ENCODE measurements at regions not wholly inside any gene's neighbourhood (a gene's known extent, or its start where the extent isn't known, plus 50 kb on each side); places are given as distances from the start of the nearest gene placed in this dataset.

- peak; percentile 93 to 96 for DNase-seq
- H3K4me1 ChIP-seq = peaks cover 45% of the 10 kb centered on the region
- no peaks in the 10 kb centered on the region for H3K9me3 ChIP-seq (replicated peaks)
- no peaks in the 10 kb centered on the region for H3K27me3 ChIP-seq
- H3K27ac ChIP-seq = peak overlapping the region; percentile 56
- H3K36me3 ChIP-seq = no peaks in the 10 kb centered on the region
- no peak overlapping the region for H3K4me3 ChIP-seq
Observed at GRCh38 chr2:120880381-120880780, 144.7 kb downstream of the GLI2 start.

GRCh38 chr2:120881981-120882788 lies 146.5 kb downstream of the GLI2 start:
- Histone ChIP-seq H3K36me3 (no peaks in the 10 kb centered on the region), H3K4me1 (peaks cover 51% of the 10 kb centered on the region), H3K27ac (no peak overlapping the region), H3K9me3 (replicated peaks) (no peaks in the 10 kb centered on the region), H3K27me3 (no peaks in the 10 kb centered on the region), H3K4me3 (no peak overlapping the region)
- no peak for DNase-seq

DNA sequence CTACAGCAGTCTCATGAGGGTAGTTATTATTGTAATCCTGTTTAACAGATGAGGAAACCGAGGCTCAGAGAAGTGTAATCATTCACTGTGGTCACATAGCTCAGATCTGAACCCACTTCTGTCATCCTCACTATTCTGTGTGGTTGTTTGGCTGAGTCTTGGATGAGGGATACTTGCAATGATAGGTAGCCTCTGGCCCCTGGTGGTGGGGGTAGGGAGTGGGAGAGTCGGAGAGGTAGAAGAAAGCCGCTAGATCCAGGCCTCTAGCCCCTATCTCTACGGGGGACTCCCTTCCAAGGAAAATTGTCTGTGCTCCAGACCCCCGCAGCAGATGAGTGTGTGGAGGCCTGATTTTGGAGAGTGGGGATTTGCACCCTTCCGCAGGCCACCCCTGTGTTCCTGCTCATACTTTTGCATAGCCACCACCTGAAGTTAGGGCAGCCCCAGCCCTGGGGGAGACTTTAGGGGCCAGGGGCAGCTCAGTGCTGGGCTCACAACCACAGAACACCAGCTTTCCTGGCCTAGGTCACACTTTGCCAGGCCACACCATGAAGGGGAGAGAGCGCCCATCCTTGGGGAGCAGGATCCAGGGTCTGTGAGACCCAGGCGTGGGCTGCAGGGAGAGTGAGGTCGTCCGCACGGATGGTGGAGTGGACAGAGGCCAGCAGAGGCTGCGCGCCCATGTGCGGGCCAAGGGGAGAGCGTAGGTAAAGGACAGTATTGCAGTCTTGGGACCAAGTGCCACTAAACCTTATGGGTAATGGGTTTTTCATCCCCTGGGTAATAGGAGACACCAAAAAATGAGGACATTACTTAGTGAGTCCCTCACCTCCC lies 148.2 kb downstream of the GLI2 start:
- no peak overlapping the region for H3K4me3 ChIP-seq
- no peaks in the 10 kb centered on the region for H3K27me3 ChIP-seq
- H3K27ac ChIP-seq = peak overlapping the region; percentile 55; the same call in 1 of the 2 replicates
- peaks cover 67% of the 10 kb centered on the region for H3K4me1 ChIP-seq
- DNase-seq = no peak
- no peaks in the 10 kb centered on the region for H3K9me3 ChIP-seq (replicated peaks)
- no peaks in the 10 kb centered on the region for H3K36me3 ChIP-seq

- H3K4me1 ChIP-seq = peaks cover 59% of the 10 kb centered on the region
- H3K27ac ChIP-seq = peak overlapping the region; percentile 55
- DNase-seq = peak; percentile 55 to 78
- no peaks in the 10 kb centered on the region for H3K9me3 ChIP-seq (replicated peaks)
- H3K36me3 ChIP-seq = peaks cover 2% of the 10 kb centered on the region; the same call in 1 of the 2 replicates
- H3K27me3 ChIP-seq = no peaks in the 10 kb centered on the region
- no peak overlapping the region for H3K4me3 ChIP-seq
Observed at GRCh38 chr2:120884472-120885290, 149.0 kb downstream of the GLI2 start.

DNA sequence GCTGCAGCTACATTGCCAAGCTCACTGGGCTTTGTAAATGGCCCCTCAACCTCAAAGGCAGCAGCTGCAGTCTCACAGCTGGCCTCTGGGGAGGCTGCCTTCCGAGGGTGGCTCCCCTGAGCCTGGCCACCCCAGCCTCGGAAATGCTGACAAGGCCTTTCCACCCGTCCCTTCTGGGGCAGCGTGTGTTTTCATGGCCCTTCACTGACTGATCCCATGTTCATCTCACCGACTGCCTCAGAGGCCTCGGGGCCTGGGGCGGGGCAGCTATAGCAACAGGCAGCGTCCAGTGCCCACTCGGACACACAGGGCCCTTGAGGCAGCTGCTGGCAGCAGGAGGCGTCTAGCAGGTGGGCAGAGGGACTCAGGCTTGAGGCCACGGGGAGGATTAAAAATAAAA lies 149.7 kb downstream of the GLI2 start:
- H3K4me1 ChIP-seq = peaks cover 54% of the 10 kb centered on the region
- peak overlapping the region; percentile 55 for H3K27ac ChIP-seq
- no peak overlapping the region for H3K4me3 ChIP-seq
- DNase-seq = peak; percentile 91 to 94
- H3K9me3 ChIP-seq (replicated peaks) = no peaks in the 10 kb centered on the region
- H3K27me3 ChIP-seq = no peaks in the 10 kb centered on the region
- peaks cover 3% of the 10 kb centered on the region; the same call in 1 of the 2 replicates for H3K36me3 ChIP-seq

DNA sequence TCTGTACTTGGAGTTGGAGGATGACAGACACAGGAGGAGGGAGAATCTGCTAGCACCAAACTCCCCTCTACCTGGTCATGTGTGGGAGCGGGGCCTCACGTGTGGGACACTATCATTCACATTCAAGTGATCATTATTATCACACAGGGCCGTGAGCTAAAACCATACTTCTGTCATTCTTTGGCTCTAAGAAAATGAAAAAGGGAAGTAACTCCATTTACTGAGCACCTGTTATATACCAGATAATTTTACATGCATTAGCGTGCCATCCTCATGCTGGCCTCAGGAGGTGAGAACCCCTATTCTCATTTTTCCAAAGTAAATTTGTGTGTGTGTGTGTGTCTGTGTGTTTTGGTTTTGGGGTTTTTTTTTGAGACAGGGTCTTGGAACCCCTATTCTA lies 150.1 kb downstream of the GLI2 start:
- Histone ChIP-seq H3K4me3 (no peak overlapping the region), H3K9me3 (replicated peaks) (no peaks in the 10 kb centered on the region), H3K4me1 (peaks cover 51% of the 10 kb centered on the region), H3K36me3 (peaks cover 3% of the 10 kb centered on the region; the same call in 1 of the 2 replicates), H3K27me3 (no peaks in the 10 kb centered on the region), H3K27ac (peak overlapping the region; percentile 55)
- DNase-seq = no peak

GRCh38 chr2:120886534-120887319 lies 151.1 kb downstream of the GLI2 start:
- no peak overlapping the region for H3K4me3 ChIP-seq
- no peaks in the 10 kb centered on the region for H3K9me3 ChIP-seq (replicated peaks)
- peaks cover 3% of the 10 kb centered on the region; the same call in 1 of the 2 replicates for H3K36me3 ChIP-seq
- no peak overlapping the region for H3K27ac ChIP-seq
- no peaks in the 10 kb centered on the region for H3K27me3 ChIP-seq
- DNase-seq = no peak
- H3K4me1 ChIP-seq = peaks cover 46% of the 10 kb centered on the region

DNA sequence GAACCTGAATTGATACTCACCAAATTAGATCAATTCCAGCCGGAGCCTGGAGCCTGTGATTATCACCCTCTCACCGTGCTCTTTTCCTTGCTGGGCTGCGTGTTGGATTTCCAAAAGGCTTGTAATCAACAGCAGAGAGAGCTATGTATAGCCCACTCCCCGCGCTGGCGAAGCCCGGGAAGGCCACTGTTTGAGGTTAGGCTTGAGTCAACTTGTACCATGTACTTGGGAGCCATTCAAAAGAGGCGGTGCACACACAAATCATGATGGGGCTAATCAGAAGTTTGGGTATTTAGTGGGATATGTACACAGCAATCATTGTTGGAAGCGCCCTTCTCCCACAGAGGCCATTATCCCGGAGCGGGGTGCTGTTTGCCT lies 151.6 kb downstream of the GLI2 start:
- no peak for DNase-seq
- H3K4me1 ChIP-seq = peaks cover 46% of the 10 kb centered on the region
- H3K27me3 ChIP-seq = no peaks in the 10 kb centered on the region
- no peak overlapping the region; the same call in 1 of the 2 replicates for H3K27ac ChIP-seq
- no peak overlapping the region for H3K4me3 ChIP-seq
- no peaks in the 10 kb centered on the region for H3K9me3 ChIP-seq (replicated peaks)
- peaks cover 3% of the 10 kb centered on the region; the same call in 1 of the 2 replicates for H3K36me3 ChIP-seq

GRCh38 chr2:120887741-120888231 lies 152.1 kb downstream of the GLI2 start:
- peak; percentile 85 to 92 for DNase-seq
- Histone ChIP-seq H3K27ac (peak overlapping the region; percentile 11), H3K4me1 (peaks cover 50% of the 10 kb centered on the region), H3K27me3 (no peaks in the 10 kb centered on the region), H3K9me3 (replicated peaks) (no peaks in the 10 kb centered on the region), H3K4me3 (no peak overlapping the region), H3K36me3 (peaks cover 3% of the 10 kb centered on the region; the same call in 1 of the 2 replicates)

DNA sequence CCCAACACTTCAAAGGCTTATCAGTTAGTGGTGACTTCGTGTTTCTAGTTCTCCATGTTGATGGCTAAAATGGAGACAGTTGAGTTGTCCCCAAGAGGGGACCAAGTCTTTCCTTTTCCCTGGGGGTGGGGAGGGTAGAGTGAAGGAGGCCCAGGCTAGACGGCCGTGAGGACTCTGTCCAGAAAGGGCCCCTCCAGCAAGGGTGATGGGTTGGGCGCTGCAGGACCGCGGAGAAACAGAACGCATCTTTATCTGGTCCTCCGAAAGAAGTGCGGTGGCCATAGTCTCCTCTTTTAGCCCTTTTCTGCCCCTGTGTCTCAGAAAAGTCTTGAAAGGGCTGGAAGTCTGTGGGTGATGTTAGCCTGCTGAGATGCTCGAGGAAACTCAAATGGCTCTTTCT lies 153.2 kb downstream of the GLI2 start:
- no peak for DNase-seq
- peaks cover 60% of the 10 kb centered on the region for H3K4me1 ChIP-seq
- H3K9me3 ChIP-seq (replicated peaks) = no peaks in the 10 kb centered on the region
- no peaks in the 10 kb centered on the region for H3K27me3 ChIP-seq
- H3K27ac ChIP-seq = no peak overlapping the region
- no peak overlapping the region for H3K4me3 ChIP-seq
- peaks cover 3% of the 10 kb centered on the region; the same call in 1 of the 2 replicates for H3K36me3 ChIP-seq

GRCh38 chr2:120889936-120890335 lies 154.3 kb downstream of the GLI2 start:
- peaks cover 53% of the 10 kb centered on the region for H3K4me1 ChIP-seq
- no peaks in the 10 kb centered on the region for H3K9me3 ChIP-seq (replicated peaks)
- H3K36me3 ChIP-seq = peaks cover 3% of the 10 kb centered on the region; the same call in 1 of the 2 replicates

GRCh38 chr2:120890566-120891360 lies 155.1 kb downstream of the GLI2 start:
- Histone ChIP-seq H3K9me3 (replicated peaks) (no peaks in the 10 kb centered on the region), H3K4me1 (peaks cover 47% of the 10 kb centered on the region)

More at GRCh38 chr2:120889936-120890335, 154.3 kb downstream of the GLI2 start:
- no peak for DNase-seq
- Histone ChIP-seq H3K27me3 (no peaks in the 10 kb centered on the region), H3K4me3 (no peak overlapping the region), H3K27ac (no peak overlapping the region)

More at GRCh38 chr2:120890566-120891360, 155.1 kb downstream of the GLI2 start:
- no peak for DNase-seq
- Histone ChIP-seq H3K27ac (no peak overlapping the region), H3K27me3 (no peaks in the 10 kb centered on the region), H3K36me3 (peaks cover 3% of the 10 kb centered on the region; the same call in 1 of the 2 replicates), H3K4me3 (no peak overlapping the region)

Measured in SJCRH30 (cell line).